DMS53 (cell line): ENCODE measurements at regions not wholly inside any gene's neighbourhood (a gene's known extent, or its start where the extent isn't known, plus 50 kb on each side); places are given as distances from the start of the nearest gene placed in this dataset.

Source experiments
- DNase-seq: peaks from one replicate; lab custom pipeline; 2025; lab: John Stamatoyannopoulos, UW

DNA sequence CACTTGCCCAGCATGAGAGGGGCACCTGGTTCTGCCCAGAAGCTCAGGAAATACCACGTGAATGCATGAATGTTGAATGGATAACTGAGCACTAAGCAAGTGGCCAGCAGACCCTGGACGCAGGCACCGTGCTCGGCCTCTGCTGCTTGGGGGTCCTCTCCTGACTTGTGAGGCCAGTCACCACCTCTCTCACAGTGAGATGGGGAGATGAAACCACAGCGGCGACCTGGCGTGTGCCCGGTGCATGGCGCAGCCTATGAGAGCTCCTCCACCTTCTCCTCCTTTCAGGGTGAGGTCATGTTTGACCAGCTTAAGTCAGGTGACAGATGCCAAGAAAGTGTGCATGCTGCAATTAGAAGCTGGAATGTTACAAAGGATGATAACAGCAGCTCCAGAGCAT lies 75.5 kb downstream of the HMX1 start:
- DNase-seq, result no peak

DNA sequence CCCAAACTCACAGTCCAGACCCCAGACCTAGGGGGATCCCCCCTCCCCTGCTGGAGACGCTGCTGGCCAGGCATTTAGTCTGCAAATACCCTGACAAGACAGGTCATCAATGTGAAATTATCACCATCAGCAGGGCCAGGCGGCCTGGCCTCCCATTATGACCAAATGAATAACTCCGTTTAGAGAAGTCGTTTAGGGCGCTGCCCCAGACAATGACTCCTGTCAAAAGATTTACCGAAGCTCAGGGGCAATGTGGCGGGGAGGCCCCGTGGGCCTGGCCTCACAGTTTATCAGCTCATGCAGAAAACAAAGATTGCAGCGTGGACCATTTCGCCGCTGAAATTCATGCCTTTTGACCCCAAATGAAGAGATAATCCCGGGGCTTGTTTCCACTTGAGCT lies 76.5 kb downstream of the HMX1 start:
- DNase-seq, result no peak

DNA sequence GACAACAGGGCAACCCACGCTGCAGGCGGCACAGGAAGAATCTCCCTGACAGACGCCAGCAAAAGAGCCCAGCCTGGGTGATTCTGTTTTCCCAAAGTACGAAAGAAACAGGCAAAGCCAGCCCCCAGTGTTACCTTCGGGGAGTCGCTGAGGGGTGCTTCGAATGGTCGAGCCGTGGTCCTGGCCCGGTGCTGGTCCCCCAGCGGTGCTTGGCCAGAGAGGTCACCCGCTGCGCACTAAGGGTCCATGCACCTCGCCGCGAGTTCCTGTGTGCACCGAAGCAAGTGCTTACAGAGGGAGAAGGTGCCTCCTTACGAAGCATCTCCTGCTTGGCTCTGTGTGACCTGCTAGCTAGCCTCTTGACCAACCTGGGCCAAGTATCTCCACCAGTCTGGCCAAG lies 77.1 kb downstream of the HMX1 start:
- DNase-seq, result no peak

DNA sequence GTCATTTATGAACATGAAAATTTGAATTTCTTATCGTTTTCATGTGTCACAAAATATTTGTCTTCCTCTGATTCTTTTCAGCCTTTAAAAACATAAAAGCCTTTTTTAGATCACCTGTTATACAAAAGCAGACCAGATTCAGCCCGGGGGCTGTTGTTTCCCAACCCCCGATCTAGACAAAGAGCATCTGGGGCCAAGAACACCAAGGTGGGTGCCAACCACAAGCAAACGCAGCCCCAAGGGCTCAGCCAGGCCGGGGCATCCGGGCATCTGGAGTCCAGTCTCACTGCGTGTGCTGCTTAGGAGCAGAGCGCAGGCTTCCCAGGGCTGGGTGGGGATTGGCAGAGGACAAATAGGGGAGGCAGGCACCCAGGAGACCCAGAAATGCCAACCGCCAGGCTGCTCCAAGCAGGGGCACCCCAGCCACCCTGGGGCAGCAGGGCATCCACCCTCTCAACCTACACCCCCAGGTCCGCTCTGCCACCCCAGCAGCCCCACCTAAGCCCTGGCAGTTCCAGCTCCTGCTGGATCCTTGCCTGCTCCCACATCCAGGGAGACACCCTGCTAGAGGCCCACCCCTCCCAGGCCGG lies 78.0 kb downstream of the HMX1 start:
- DNase-seq, result no peak

DNA sequence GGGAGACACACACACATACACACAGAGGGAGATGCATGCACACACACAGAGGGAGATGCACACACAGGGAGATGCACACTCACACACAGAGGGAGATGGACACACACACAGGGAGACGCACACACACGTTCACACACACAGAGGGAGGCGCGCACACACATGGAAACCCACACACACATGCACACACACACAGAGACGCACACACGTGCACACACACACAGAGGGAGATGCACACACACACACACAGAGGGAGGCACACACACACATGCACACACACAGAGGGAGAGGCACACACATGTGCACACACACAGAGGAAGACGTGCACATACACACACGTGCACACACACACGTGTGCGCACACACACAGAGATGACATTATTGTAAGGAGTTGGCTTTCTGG lies 79.1 kb downstream of the HMX1 start:
- no peak for DNase-seq

DNA sequence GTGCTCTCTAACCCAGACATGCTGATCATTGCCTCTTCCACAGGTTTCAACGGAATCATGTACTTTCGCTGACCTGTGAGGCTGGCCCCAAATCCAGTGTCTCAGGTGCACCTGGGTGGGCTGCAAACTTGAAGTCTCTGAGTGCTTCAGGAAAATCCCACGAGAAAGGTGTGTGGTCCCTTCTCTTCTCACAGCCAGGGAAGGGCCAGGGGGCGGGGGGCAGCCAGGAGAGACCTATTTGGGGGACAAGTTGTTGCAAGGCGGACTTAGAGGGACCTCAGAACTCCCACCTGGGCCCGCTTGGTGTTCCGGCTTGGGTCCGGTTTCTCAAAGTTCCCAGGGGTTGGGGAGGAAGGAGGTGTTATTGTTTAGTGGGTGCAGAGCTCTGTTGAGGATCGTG lies 80.0 kb downstream of the HMX1 start:
- DNase-seq, result no peak

DNA sequence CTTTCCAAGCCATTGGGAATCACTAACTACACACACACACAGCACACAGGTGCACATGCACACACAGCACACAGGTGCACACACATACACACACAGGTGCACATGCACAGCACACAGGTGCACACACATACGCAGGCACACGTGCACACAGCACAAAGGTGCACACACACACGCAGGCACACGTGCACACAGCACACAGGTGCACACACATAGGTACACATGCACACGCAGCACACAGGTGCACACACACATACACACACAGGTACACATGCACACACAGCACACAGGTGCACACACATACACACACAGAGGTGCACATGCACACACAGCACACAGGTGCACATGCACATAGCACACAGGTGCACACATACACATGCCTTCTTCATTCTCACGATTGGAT lies 80.9 kb downstream of the HMX1 start:
- no peak for DNase-seq

DNA sequence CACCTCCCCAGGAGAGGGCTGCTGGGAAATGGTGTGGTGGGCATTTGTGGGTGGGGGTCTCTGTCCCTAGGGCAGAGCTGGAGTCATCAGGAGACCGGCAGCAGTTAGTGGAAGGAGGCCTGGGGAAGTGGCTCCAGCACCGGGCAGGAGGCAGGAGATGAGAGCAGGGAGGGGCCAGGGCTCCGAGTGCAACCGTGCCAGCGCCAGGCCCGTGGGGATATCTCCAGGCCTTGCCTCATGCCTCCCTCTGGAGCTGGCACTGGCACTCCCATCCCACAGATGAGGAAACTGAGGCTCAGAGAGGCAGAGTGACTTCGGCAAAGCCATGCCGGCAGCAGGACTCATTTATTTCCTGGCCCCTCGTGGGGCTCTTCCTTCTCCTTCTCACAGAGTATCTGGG lies 83.5 kb downstream of the HMX1 start:
- no peak for DNase-seq

DNA sequence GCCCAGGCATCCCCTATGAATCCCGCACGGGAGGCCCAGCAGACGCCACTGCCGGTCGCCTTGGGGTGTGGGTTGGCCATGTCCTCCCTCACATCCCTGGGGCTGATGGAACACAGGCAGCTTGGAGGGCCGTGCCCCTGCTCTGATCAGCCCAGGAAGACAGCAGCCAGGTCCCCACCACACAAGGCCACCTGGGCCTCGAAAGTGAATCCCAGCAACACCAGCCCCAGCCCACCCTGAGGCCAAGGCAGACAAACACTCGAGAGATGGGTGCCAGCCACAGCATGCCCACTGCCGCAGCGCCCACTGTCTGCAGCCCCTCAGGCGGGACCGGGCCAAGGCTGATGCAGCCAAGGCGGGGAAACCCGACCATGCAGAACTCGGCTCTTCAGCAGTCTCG lies 85.5 kb downstream of the HMX1 start:
- DNase-seq, result no peak

DNA sequence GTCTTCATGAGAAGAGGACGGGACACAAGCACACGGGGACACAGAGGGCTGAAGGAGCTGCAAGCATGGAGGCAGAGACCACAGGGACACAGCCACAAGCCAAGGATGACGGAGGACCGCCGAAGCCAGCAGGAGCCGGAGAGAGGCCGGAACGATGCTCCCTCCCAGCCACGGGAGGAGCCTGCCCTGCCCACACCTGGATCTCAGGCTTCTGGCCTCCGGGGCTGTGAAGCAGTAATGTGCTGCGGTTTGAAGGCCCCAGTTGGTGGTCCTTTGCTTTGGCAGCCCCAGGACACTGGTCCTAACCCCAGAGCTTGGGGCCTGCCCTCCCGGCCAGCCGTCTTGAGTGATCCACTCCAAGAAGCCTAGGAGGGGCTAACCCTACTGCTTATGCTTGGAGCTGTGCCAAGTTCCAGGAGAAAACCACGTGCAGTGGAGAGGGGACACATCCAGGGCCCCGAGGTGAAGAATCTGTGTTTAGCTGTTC lies 85.9 kb downstream of the HMX1 start:
- DNase-seq, result no peak

DNA sequence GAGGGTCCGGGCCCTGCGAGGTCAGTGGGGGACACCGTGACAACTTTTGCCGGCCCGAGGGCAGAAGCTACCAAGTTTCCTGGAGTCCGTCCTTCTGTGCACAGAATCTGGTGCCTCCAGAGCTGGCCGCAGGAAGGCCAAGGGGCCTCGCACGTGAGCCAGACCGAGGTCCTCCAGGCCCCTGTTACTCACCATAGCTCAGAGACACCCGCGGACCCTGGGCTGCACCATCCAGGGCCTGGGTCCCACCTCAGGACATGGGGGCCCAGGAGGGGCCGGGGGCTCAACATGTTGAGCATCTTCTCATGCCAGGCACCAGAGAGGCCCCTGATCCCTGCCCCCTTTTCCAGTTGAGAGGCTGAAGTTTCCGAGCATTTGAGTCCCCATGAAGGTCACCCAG lies 87.9 kb downstream of the HMX1 start:
- no peak for DNase-seq

DNA sequence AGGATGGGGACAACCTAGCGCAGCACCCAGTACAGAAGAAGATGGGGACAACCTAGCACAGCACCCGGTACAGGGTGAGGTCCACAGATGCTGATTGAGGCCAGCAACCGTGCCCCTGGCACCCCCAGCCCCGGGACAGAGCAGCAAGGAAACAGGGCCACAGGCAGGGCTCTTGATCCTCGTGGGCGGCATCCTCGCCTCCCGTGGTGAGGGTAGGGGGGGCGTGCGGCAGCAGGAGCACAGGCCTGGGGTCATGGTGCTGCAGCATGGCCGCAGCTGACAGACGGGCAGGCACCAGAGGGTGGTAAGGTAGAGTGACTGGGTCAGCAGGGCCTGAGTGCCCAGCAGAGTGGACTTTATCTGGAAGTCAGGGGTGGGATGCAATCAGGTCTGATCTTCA lies 89.5 kb downstream of the HMX1 start:
- no peak for DNase-seq

DNA sequence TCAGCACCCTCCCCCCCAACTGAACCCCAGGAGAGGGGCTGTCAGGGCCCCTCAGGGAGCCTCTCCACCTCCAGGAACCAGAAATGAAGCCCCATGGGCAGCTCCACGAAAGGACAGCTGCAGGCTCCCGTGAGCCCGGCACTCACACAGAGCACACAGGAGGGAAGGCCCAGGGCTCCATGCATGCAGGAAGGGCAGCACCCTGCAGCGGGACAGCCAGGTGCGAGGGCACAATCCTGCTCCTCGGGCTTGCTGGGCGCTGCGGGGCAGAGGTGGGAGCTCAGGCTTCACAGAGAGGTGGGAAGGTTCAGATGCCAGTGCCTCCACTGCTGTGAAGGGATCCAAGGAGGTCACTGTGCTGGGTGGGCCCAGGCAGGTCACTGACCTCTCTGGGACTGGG lies 90.0 kb downstream of the HMX1 start:
- no peak for DNase-seq

DNA sequence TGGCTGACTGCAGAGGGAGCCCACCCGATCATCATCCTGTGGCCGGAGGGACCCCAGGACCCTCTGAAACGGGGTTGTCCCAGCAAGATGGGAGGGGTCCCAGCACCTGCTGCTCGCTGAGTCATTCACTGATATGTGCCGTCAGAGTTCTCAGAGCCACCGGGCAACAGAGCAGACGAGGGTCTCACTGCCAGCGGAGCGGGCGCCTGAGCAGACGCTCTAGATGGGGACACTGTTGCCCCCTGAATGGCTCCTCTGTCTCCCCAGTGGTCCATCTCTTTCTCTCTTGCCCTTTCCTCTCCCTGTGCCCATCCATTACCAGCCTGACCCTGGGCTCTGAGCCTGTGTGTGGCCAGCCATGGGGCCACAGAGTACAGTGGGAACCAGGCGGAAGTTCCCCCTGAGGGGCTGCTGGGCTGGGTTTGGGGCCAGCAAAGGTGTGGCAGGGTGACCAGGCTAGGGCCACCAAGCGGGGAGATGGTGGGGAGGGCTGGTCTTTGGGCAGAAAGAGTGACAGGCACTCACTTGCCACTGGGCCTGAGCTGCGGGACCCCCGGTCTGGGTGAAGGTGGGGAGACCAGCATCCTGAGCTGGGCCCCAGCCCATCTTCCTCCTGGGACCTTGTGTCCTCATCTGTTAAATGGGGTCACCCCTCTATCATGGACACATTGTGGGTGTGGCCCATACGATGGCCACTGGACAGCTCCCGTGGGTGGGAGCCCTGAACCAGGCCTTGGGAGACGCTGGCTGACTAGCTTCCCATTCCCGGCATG lies 90.9 kb downstream of the HMX1 start:
- DNase-seq, result no peak

DNA sequence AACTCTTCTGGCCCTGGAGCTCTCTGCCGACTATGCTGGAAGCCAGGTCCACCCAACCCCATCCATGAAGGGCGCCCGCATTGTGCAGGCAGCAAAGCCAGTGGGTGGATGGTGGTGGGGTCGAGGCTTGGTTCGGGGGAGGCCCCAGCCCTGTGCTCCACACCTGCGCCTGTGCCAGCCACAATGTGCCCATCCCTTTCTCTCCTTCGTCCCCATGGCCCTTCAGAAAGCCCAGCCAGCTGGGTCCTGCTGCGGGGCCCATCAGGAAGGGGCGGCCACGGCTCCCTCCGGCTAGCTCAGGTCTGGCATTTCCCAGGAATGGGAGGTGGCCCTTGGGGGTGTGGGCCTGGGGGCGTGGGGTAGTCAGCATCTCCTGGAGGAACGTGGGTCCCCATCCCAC lies 91.6 kb downstream of the HMX1 start:
- no peak for DNase-seq

DNA sequence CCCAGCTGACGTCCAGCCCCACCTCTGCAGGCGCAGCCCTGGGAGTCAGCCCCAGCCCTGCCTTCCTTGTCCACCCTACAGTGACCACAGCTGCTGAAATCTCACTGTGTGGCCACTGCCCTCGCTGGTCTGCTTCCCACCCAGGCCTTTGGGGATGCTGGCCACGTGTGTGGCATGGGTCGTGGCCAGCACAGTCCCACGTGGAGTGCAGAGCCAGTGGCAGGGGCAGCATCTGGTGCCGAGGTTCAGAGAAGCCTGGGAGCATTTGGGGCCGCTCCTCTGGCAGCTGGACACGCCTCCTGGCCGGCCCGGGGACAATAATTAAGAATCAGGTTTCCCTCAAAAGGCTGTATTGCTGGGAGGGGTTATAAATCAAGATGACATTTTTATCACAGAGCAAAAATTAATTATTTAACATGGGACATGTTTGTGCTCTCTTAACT lies 92.1 kb downstream of the HMX1 start:
- DNase-seq, result no peak

DNA sequence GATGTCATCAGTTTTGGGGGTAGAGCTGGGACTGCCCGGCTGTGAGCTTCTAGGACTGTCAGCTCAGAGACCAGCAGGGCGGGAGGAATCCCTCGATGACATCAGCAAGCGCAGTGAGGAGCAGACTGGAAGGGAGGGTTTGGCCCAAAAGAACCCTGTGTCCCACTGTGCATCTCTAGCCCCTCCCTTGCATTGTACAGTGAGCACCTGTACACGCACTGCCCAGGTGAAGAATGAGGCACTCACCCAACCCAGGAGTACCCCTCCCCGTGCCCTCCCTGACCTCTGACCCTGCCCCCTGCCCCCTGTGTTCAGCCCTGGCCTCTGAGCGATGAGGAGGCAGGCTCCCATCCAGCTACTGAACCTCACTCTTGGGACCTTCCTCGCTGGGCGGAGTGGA lies 92.9 kb downstream of the HMX1 start:
- DNase-seq, result no peak

DNA sequence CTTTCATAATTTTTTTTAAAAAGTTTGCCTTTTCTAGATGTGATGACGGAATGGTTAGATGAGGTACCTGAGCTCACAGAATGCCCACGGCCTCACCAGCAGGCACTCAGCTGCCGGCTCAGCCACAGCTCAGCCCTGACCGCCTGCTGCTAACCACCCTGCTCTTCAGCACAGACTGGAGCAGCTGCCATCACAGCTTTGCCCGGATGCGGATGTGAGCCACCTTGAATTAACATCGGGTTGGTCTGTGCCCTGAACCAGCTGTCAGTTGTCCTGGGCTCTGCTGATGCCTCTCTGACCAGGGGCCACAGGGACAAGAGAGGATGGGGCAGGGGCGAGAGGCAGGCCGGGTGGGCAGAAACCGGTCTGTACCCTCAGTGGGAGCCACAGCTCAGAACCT lies 93.3 kb downstream of the HMX1 start:
- DNase-seq, result peak; percentile 16

DNA sequence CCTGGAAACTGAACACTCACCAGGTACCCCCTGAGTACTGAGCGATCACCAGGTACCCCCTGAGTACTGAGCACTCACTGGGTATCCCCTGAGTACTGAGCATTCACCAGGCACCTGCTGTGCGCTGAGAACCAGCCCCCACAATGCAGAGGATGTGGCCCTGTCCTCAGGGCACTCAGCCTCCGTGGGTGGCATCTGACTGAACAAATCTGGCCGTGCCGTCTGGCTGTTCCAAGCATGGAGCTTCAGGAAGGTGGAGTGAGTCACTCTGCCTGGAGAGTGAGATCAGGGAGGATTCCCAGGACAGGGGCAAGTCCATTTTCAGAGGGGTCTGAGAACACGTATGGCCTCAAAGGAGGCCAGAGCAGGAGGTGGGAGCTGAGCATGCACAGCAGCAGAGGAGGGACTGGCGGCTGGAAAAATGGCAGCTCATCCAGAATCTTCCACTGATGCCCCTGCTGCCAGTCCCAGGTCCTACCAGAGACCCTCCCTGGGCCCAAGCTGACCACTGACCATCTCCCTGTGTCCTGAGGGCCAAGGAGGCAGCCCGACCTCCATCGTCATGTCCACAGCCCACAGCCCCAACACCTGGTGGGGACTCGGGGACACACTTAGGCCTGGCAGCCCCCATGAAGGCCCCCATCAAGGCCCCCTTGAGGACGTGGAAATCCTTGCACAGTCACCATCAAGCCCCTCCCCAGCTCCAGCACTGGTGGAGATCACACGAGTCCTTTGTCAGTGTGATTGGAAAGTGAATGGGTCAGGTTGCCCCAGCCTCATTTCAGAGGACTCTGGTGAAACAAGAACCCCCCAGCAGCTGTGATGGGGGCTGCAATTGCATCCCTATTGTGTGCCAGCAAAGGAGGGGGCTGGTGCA lies 94.1 kb downstream of the HMX1 start:
- DNase-seq, result no peak

DNA sequence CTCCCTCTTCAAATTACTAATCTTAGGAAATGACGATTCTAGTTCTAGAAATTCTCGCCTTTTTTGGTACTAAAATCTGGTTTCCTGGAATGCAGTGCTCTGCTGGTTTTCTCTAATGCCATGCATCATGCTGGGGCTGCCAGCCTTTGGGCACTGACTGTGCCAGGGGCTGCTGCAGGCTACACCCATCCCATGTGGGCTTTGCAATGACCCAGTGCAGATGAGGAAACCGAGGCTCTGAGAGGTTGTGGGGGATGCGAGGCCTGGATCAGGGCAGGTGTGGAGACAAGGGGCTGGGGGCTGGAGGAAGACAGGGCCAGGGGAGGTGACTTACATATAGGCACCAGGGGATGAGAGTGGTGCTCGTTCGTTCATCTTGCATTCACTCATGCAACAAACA lies 95.3 kb downstream of the HMX1 start:
- DNase-seq, result no peak

DNA sequence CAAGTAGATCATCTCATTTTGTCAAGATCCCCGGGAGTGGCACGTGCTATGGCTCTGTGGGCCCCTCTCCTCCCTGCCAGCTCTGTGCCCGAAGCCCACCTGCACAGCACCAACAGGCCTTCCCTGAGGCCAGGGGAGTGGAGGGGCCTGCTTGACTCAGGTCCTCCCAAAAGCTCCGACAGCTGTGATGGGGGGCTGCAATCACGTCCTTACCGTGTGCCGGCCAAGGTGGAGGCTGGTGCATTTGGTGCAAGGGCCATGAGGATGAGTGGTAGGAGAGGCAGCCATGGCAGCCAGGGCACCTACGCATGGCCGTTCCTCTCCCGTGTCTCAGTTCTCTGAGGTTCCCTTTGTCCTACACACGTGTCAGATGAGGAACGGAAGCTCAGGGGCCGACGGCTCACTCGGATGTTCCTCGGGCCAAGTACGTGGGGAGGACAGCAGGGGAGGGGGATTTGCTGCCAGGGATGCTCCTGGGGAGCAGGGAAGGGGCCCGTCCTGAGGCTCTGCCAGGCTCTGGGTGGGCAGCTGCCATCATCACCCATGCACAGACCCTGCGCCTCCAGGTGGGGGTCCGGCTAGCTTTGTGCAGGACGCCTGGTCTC lies 95.8 kb downstream of the HMX1 start:
- no peak for DNase-seq

DNA sequence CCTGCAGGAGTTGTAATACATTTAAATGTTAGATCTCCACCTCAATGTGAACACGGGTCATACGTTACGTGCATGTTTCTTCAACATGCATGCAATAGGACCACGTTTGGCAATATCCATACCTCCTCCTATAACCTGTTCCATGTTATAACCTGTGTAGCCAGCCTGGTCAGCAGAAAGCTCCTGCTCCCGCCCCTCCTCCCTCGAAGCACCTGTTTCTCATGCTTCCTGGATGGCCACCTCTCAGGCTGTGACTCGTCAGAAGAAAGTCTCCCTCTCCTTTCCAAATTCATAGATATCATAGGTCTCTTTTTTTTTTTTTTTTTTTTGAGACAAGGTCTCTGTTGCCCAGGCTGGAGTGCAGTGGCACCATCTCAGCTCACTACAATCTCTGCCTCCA lies 96.5 kb downstream of the HMX1 start:
- no peak for DNase-seq

DNA sequence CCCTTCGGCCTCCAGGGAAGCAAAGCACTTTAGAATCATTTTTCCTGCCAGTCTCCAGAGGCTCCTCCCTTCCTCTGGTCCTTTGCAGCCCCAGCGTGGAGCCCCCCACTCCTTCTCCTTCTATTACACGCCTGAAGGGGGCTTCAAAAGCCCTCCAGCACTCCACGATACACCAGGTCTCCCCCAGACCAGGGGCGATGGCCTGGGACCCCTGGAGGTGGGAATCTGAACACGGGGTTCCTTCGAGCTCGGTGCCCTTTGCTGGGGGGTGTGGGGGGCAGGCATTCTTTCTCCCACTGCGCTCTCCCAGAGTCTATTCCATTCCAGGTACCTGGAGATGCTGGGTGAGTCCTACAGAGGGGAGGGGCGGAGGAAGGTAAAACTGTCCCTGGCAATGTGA lies 97.6 kb downstream of the HMX1 start:
- DNase-seq, result no peak
